H1 (cell line): ENCODE measurements at regions not wholly inside any gene's neighbourhood (a gene's known extent, or its start where the extent isn't known, plus 50 kb on each side); places are given as distances from the start of the nearest gene placed in this dataset.

Source experiments
- CTCF ChIA-PET: fragments of 300-600 bp; sonication (Branson Sonifier 250); formaldehyde crosslinking; loops from one replicate; lab custom pipeline; 2021; ENCODE audit not compliant: partially characterized antibody; lab: Charles Lee
- POLR2A ChIA-PET: fragments of 300-600 bp; sonication (Branson Sonifier 250); formaldehyde crosslinking; loops from one replicate; lab custom pipeline; 2021; ENCODE audit warnings: inconsistent platforms; ENCODE audit not compliant: partially characterized antibody; lab: Charles Lee
- DNase-seq, 2 experiments: peaks; one replicate each; pipeline versions ENCODE4 v3.0.0 to v3.0.0-alpha.2; 2010 to 2022; ENCODE audit warnings: low spot score in 2 of 2, low read depth in 1 of 2, mixed read lengths in 1 of 2
- FAIRE-seq: peaks from 2 replicates; lab custom pipeline; 2011; peaks lifted over from hg19 to GRCh38; lab: Jason Lieb, UNC
- H2AFZ ChIP-seq: 2 replicates; pipeline ENCODE4 v1.8.1; 2012; ENCODE audit warnings: low read length, inconsistent platforms
- H2AK5ac ChIP-seq: 2 replicates; pipeline ENCODE4 v1.6.1; 2013; ENCODE audit warnings: low read depth, low read length
- H2BK120ac ChIP-seq: replicated peaks from 2 replicates; pipeline ENCODE3; 2013; ENCODE audit warnings: low read depth, low read length, inconsistent platforms
- H2BK12ac ChIP-seq: 2 replicates; pipeline ENCODE4 v1.6.1; 2013; ENCODE audit warnings: low read depth, low read length
- H2BK15ac ChIP-seq: 2 replicates; pipeline ENCODE4 v1.6.1; 2013; ENCODE audit warnings: low read length
- H2BK20ac ChIP-seq: 2 replicates; pipeline ENCODE4 v1.6.1; 2013; ENCODE audit warnings: low read length
- H2BK5ac ChIP-seq: 2 replicates; pipeline ENCODE4 v1.6.1; 2013; ENCODE audit warnings: low read depth, low read length
- H3K14ac ChIP-seq: 2 replicates; pipeline ENCODE4 v1.6.1; 2013; ENCODE audit warnings: inconsistent platforms; ENCODE audit not compliant: insufficient read length
- H3K18ac ChIP-seq: 2 replicates; pipeline ENCODE4 v1.6.1; 2013; ENCODE audit warnings: low read length; ENCODE audit errors: extremely low read depth
- H3K23ac ChIP-seq: 2 replicates; pipeline ENCODE4 v1.6.1; 2013; ENCODE audit warnings: inconsistent platforms; ENCODE audit not compliant: insufficient read length
- H3K23me2 ChIP-seq: 2 replicates; pipeline ENCODE4 v1.6.1; 2013; ENCODE audit warnings: low read depth, low read length
- H3K27ac ChIP-seq: 2 replicates; pipeline ENCODE4 v1.6.1; 2011; ENCODE audit warnings: low read depth, low read length, inconsistent platforms
- H3K27me3 ChIP-seq, 4 experiments: replicated peaks in 1 of 4; 1 replicate in 1 of 4; 2 replicates in 3 of 4; pipeline versions ENCODE4 v1.6.1 to v1.8.1; 2011 to 2013; ENCODE audit warnings: low read length in 3 of 4, mild to moderate bottlenecking in 3 of 4, inconsistent platforms in 2 of 4, mixed read lengths in 2 of 4, moderate library complexity in 1 of 4; ENCODE audit not compliant: control insufficient read depth in 3 of 4, insufficient read depth in 3 of 4; ENCODE audit errors: extremely low read depth in 1 of 4
- H3K36me3 ChIP-seq, 4 experiments: 2 replicates each; pipeline versions ENCODE4 v1.6.1 to v1.8.1; 2011 to 2013; ENCODE audit warnings: mild to moderate bottlenecking in 4 of 4, low read length in 3 of 4, moderate library complexity in 2 of 4, control low read depth in 1 of 4, inconsistent platforms in 1 of 4; ENCODE audit not compliant: insufficient read depth in 4 of 4, control insufficient read depth in 2 of 4
- H3K4ac ChIP-seq: replicated peaks from 2 replicates; pipeline ENCODE3; 2013; ENCODE audit warnings: low read length, low read depth, mixed read lengths, inconsistent platforms; ENCODE audit not compliant: insufficient read length
- H3K4me1 ChIP-seq, 4 experiments: replicated peaks in 1 of 4; 1 replicate in 1 of 4; 2 replicates in 3 of 4; pipeline versions ENCODE4 v1.6.1 to v1.8.1; 2011 to 2013; ENCODE audit warnings: low read length in 3 of 4, inconsistent platforms in 2 of 4, mixed read lengths in 1 of 4; ENCODE audit not compliant: insufficient read depth in 4 of 4, control insufficient read depth in 3 of 4
- H3K4me2 ChIP-seq, 2 experiments: 2 replicates each; pipeline versions ENCODE4 v1.6.1 to v1.8.1; 2011 to 2013; ENCODE audit warnings: low read depth in 2 of 2, low read length in 2 of 2, control low read depth in 1 of 2, inconsistent platforms in 1 of 2, mild to moderate bottlenecking in 1 of 2; ENCODE audit not compliant: insufficient read depth in 1 of 2
- H3K4me3 ChIP-seq, 4 experiments: fragments of 200-600, 300-600 bp in 1 of 4; sonication (generic), shearing (Covaris generic), sonication (Bioruptor Twin) in 1 of 4; 2 replicates each; pipeline versions ENCODE4 v1.5.1 to v1.8.1; 2011 to 2016; ENCODE audit warnings: low read length in 4 of 4, low read depth in 3 of 4, control low read depth in 2 of 4, inconsistent platforms in 2 of 4, mild to moderate bottlenecking in 2 of 4, mixed read lengths in 1 of 4, moderate library complexity in 1 of 4; ENCODE audit not compliant: insufficient read depth in 2 of 4; ENCODE audit errors: extremely low read depth in 1 of 4
- H3K56ac ChIP-seq: replicated peaks from 2 replicates; pipeline ENCODE3; 2013; ENCODE audit warnings: low read depth, mild to moderate bottlenecking, mixed read lengths, low read length, inconsistent platforms; ENCODE audit not compliant: insufficient read length
- H3K79me1 ChIP-seq: 2 replicates; pipeline ENCODE4 v1.6.1; 2013; ENCODE audit warnings: low read depth, low read length, control low read depth
- H3K79me2 ChIP-seq, 2 experiments: 2 replicates each; pipeline versions ENCODE4 v1.6.1 to v1.8.1; 2012 to 2013; ENCODE audit warnings: low read length in 2 of 2, mild to moderate bottlenecking in 2 of 2, inconsistent platforms in 1 of 2; ENCODE audit not compliant: insufficient read depth in 2 of 2, control insufficient read depth in 1 of 2
- H3K9ac ChIP-seq, 4 experiments: replicated peaks in 1 of 4; 1 replicate in 1 of 4; 2 replicates in 3 of 4; pipeline versions ENCODE4 v1.6.1 to v1.8.1; 2011 to 2013; ENCODE audit warnings: low read depth in 3 of 4, low read length in 3 of 4, control low read depth in 2 of 4, mild to moderate bottlenecking in 2 of 4, moderate library complexity in 2 of 4, inconsistent platforms in 1 of 4; ENCODE audit errors: extremely low read depth in 1 of 4
- H3K9me3 ChIP-seq, 2 experiments: 2 replicates each; pipeline versions ENCODE4 v1.6.1 to v1.8.1; 2012 to 2013; ENCODE audit warnings: mild to moderate bottlenecking in 2 of 2, moderate library complexity in 2 of 2, control low read depth in 1 of 2, inconsistent platforms in 1 of 2, low read depth in 1 of 2, low read length in 1 of 2, mixed read lengths in 1 of 2; ENCODE audit not compliant: insufficient read depth in 2 of 2
- H4K20me1 ChIP-seq, 2 experiments: replicated peaks in 1 of 2; 2 replicates each; pipeline versions ENCODE3 to v1.8.1; 2011 to 2013; ENCODE audit warnings: inconsistent platforms in 2 of 2, low read length in 2 of 2, mild to moderate bottlenecking in 1 of 2; ENCODE audit not compliant: insufficient read depth in 2 of 2, control insufficient read depth in 1 of 2
- H4K5ac ChIP-seq: 2 replicates; pipeline ENCODE4 v1.6.1; 2013; ENCODE audit warnings: low read length, low read depth, mixed read lengths, inconsistent platforms; ENCODE audit not compliant: insufficient read length
- H4K8ac ChIP-seq: 2 replicates; pipeline ENCODE4 v1.8.0; 2013; ENCODE audit warnings: mild to moderate bottlenecking, moderate library complexity, low read length, inconsistent platforms; ENCODE audit not compliant: insufficient read depth; ENCODE audit errors: extremely low read depth
- H4K91ac ChIP-seq: replicated peaks from 2 replicates; pipeline ENCODE3; 2013; ENCODE audit warnings: low read length, mixed read lengths, inconsistent platforms; ENCODE audit not compliant: insufficient read length
- BRCA1 ChIP-seq: IDR thresholded peaks from 2 replicates; pipeline ENCODE4 v1.6.1; 2012; ENCODE audit warnings: low read depth, low read length, improper control_type of control experiment
- HDAC6 ChIP-seq: IDR thresholded peaks from one replicate; pipeline ENCODE4 v1.7.1; 2012; ENCODE audit warnings: low read depth, mild to moderate bottlenecking, inconsistent platforms, low read length, moderate library complexity
- PHF8 ChIP-seq: fragments of 200-600 bp; sonication (generic); conservative IDR thresholded peaks from 2 replicates; pipeline ENCODE4 v1.7.1; 2012; ENCODE audit warnings: low read depth, mild to moderate bottlenecking, inconsistent platforms, low read length, moderate library complexity
- POLR2AphosphoS5 ChIP-seq: IDR thresholded peaks from 2 replicates; pipeline ENCODE4 v1.6.1; 2011; ENCODE audit warnings: low read depth, low read length
- WGBS, 2 experiments: shearing (Covaris generic) in 1 of 2; methylation state at CpG; one replicate each; pipeline versions ENCODE4 v1.1.6 to v1.1.7; 2013 to 2015; ENCODE audit warnings: low lambda C conversion rate in 2 of 2, mixed read lengths in 2 of 2, inconsistent platforms in 1 of 2, low coverage in 1 of 2, missing lambda C conversion rate in 1 of 2; ENCODE audit not compliant: insufficient replicate concordance in 2 of 2, insufficient coverage in 1 of 2, insufficient read length in 1 of 2; ENCODE audit errors: extremely low coverage in 1 of 2, missing lambda C conversion rate in 1 of 2; 5-methylcytosine and 5-hydroxymethylcytosine counted together

DNA sequence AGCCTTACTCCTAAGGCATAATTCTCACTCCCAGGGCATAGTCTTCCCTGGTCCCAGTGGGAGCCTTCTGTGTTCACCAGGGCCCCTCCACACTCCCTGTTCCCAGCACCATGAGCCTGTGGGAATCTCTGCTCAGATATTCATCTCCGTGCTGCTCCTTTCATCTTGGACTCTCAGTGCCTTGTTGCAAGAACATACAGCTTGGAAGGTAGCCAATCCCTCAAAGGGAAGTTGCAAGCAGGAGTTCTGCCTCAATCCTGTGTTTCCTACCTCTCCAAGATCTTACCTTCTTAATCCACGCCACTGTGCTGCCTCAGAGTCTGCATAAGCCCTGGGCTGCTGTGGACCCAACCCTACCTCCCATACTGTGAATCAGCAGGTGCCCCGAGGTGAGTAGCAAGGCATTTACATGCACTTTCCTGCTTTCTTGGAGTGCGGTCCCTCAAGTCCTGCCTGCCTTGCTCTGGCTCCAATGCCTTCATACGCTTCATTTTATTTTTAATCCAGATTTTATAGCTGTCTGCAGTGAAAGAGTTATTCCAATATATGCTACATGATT is 413.8 kb upstream of the RAB6C start:
- no peak overlapping the region for H3K4me3 ChIP-seq
- 67% methylated on average over 5 of the region's 5 CpGs; no CpG with 5 or more reads in 1 of the 2 experiments for WGBS, 2 experiments
- H2BK20ac ChIP-seq = no peak overlapping the region
- H3K27ac ChIP-seq = no peak overlapping the region
- no peak overlapping the region for H3K9ac ChIP-seq
- no peak overlapping the region for H4K5ac ChIP-seq
- no peak overlapping the region for H3K23ac ChIP-seq
- H3K36me3 ChIP-seq = no peaks in the 10 kb centered on the region
- no peaks in the 10 kb centered on the region for H3K79me2 ChIP-seq
- peak overlapping the region; percentile 87; the same call in 1 of the 2 replicates for H2AFZ ChIP-seq
- DNase-seq = no peak
- POLR2A ChIA-PET = no interaction called here
- FAIRE-seq = no peak
- H3K9me3 ChIP-seq = peaks cover 0 to 4% of the 10 kb centered on the region in 2 experiments; a peak in 1 of 4 replicates
- no peak overlapping the region for H3K4ac ChIP-seq
- H3K4me1 ChIP-seq = peaks cover 0 to 4% (median 2%) of the 10 kb centered on the region in 4 experiments; a peak in 1 of 7 replicates
- H3K79me1 ChIP-seq = no peaks in the 10 kb centered on the region
- H3K56ac ChIP-seq = no peak overlapping the region
- TF ChIP-seq PHF8 (no peak), BRCA1 (no peak), HDAC6 (no peak), POLR2AphosphoS5 (no peak)
- no peak overlapping the region for H2BK120ac ChIP-seq
- H2BK5ac ChIP-seq = no peak overlapping the region
- H2BK15ac ChIP-seq = no peak overlapping the region
- H3K14ac ChIP-seq = no peak overlapping the region
- H3K27me3 ChIP-seq = no peaks in the 10 kb centered on the region
- H2AK5ac ChIP-seq = no peak overlapping the region
- H3K18ac ChIP-seq = no peak overlapping the region
- no peak overlapping the region for H2BK12ac ChIP-seq
- H3K23me2 ChIP-seq = no peaks in the 10 kb centered on the region
- CTCF ChIA-PET = no interaction called here
- H4K91ac ChIP-seq = no peak overlapping the region
- H4K8ac ChIP-seq = no peak overlapping the region
- no peak overlapping the region for H3K4me2 ChIP-seq
- H4K20me1 ChIP-seq = no peaks in the 10 kb centered on the region
